SIG-M5 treated with dmso at 0.1 percent for 504 hours (cell line): ENCODE measurements at regions not wholly inside any gene's neighbourhood (a gene's known extent, or its start where the extent isn't known, plus 50 kb on each side); places are given as distances from the start of the nearest gene placed in this dataset.

Experiments used
- DNase-seq: peaks from one replicate; lab custom pipeline; 2025; ENCODE audit not compliant: unreplicated experiment; lab: John Stamatoyannopoulos, UW

- no peak for DNase-seq
Measured at GRCh38 chr2:181185948-181186347, 205.5 kb downstream of the UBE2E3 start.

GRCh38 chr2:181188605-181189004 lies 208.2 kb downstream of the UBE2E3 start:
- DNase-seq, result no peak

- no peak for DNase-seq
Measured at GRCh38 chr2:181189951-181190350, 209.5 kb downstream of the UBE2E3 start.

- no peak for DNase-seq
Measured at GRCh38 chr2:181190711-181191110, 210.3 kb downstream of the UBE2E3 start.

GRCh38 chr2:181193550-181193949 lies 213.1 kb downstream of the UBE2E3 start:
- no peak for DNase-seq

- DNase-seq, result no peak
Measured at GRCh38 chr2:181196401-181196800, 216.0 kb downstream of the UBE2E3 start.

- DNase-seq, result no peak
Measured at GRCh38 chr2:181197140-181197760, 216.8 kb downstream of the UBE2E3 start.

- no peak for DNase-seq
Measured at GRCh38 chr2:181198183-181198864, 217.9 kb downstream of the UBE2E3 start.

GRCh38 chr2:181203412-181203811 lies 223.0 kb downstream of the UBE2E3 start:
- DNase-seq, result no peak

- no peak for DNase-seq
Measured at GRCh38 chr2:181203916-181204315, 223.5 kb downstream of the UBE2E3 start.

- DNase-seq, result no peak
Measured at GRCh38 chr2:181218401-181218821, 238.0 kb downstream of the UBE2E3 start.

- DNase-seq, result no peak
Measured at GRCh38 chr2:181223234-181223633, 234.0 kb upstream of the ITGA4 start.

- DNase-seq, result no peak
Measured at GRCh38 chr2:181224866-181225265, 232.3 kb upstream of the ITGA4 start.

GRCh38 chr2:181228661-181229060 lies 228.5 kb upstream of the ITGA4 start:
- no peak for DNase-seq

GRCh38 chr2:181231151-181231550 lies 226.0 kb upstream of the ITGA4 start:
- peak; percentile 11 for DNase-seq

- DNase-seq, result no peak
Measured at GRCh38 chr2:181231886-181232621, 225.1 kb upstream of the ITGA4 start.

GRCh38 chr2:181234487-181234891 lies 222.7 kb upstream of the ITGA4 start:
- DNase-seq, result no peak

GRCh38 chr2:181235011-181235410 lies 222.2 kb upstream of the ITGA4 start:
- no peak for DNase-seq

- peak; percentile 5 for DNase-seq
Measured at GRCh38 chr2:181235683-181236459, 221.3 kb upstream of the ITGA4 start.

GRCh38 chr2:181239201-181239799 lies 217.9 kb upstream of the ITGA4 start:
- DNase-seq, result peak; percentile 19

GRCh38 chr2:181240844-181241243 lies 216.3 kb upstream of the ITGA4 start:
- no peak for DNase-seq
